MM.1S (cell line): ENCODE measurements at regions not wholly inside any gene's neighbourhood (a gene's known extent, or its start where the extent isn't known, plus 50 kb on each side); places are given as distances from the start of the nearest gene placed in this dataset.

ENCODE experiments used
- EZH2phosphoT487 ChIP-seq: fragments of 300-600 bp; sonication (generic); IDR thresholded peaks from 2 replicates; pipeline ENCODE4 v1.6.1; 2018; ENCODE audit warnings: antibody characterized with exemption, low read length
- TF ChIP-seq, protein P1 (sequence below): fragments of 300-600 bp; sonication (generic); IDR thresholded peaks from 2 replicates; pipeline ENCODE4 v1.5.1; 2016; ENCODE audit warnings: antibody characterized with exemption, low read length, mixed read lengths

DNA sequence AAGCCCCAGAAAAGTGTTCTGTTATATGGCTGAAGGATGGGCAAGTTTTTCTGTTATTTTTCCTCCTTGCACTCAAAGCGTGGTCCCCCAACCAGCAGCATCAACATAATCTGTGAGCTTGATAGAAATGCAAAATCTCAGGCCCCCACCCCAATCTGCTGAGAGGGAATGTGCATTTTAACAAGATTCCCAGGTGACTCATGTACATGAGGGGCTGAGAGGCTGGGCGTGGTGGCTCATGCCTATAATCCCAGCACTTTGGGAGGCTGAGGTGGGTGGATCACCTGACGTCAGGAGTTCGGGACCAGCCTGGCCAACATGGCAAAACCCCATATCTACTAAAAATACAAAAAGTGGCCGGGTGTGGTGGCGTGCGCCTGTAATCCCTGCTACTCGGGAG is 326.8 kb upstream of the PODXL start:
- TF ChIP-seq, protein P1, sequence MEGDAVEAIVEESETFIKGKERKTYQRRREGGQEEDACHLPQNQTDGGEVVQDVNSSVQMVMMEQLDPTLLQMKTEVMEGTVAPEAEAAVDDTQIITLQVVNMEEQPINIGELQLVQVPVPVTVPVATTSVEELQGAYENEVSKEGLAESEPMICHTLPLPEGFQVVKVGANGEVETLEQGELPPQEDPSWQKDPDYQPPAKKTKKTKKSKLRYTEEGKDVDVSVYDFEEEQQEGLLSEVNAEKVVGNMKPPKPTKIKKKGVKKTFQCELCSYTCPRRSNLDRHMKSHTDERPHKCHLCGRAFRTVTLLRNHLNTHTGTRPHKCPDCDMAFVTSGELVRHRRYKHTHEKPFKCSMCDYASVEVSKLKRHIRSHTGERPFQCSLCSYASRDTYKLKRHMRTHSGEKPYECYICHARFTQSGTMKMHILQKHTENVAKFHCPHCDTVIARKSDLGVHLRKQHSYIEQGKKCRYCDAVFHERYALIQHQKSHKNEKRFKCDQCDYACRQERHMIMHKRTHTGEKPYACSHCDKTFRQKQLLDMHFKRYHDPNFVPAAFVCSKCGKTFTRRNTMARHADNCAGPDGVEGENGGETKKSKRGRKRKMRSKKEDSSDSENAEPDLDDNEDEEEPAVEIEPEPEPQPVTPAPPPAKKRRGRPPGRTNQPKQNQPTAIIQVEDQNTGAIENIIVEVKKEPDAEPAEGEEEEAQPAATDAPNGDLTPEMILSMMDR = no peak
- TF ChIP-seq EZH2phosphoT487 = no peak
